Stomach (tissue), 8 donors: ENCODE measurements at regions not wholly inside any gene's neighbourhood (a gene's known extent, or its start where the extent isn't known, plus 50 kb on each side); places are given as distances from the start of the nearest gene placed in this dataset.

Source experiments
- DNase-seq, 2 donors: peaks; one replicate each; pipeline versions ENCODE4 v3.0.0 to v3.0.0-alpha.2; 2013 to 2019
- H3K27ac ChIP-seq, 5 donors: fragments of 200-600 bp in 4 of 5; sonication (generic) in 4 of 5; one replicate each; pipeline ENCODE4 v1.5.1; 2013 to 2019; ENCODE audit warnings: mild to moderate bottlenecking in 1 of 5, moderate library complexity in 1 of 5
- H3K27me3 ChIP-seq, 3 donors: fragments of 200-600 bp; sonication (generic); one replicate each; pipeline ENCODE4 v1.5.1; 2017 to 2019; ENCODE audit warnings: mixed run types in 1 of 3
- H3K36me3 ChIP-seq, 4 donors: fragments of 200-600 bp; sonication (generic); 1 replicate in 3 of 4; 2 replicates in 1 of 4; pipeline ENCODE4 v1.5.1; 2016 to 2019
- H3K4me1 ChIP-seq, 4 donors: fragments of 200-600 bp; sonication (generic); one replicate each; pipeline ENCODE4 v1.5.1; 2016 to 2019
- H3K4me3 ChIP-seq, 4 donors: fragments of 200-600 bp; sonication (generic) in 3 of 4; one replicate each; pipeline ENCODE4 v1.5.1; 2016 to 2019; ENCODE audit warnings: mild to moderate bottlenecking in 1 of 4
- H3K9me3 ChIP-seq, 4 donors: fragments of 200-600 bp; sonication (generic); one replicate each; pipeline ENCODE4 v1.5.1; 2016 to 2019
- EP300 ChIP-seq: sonication (generic); formaldehyde crosslinking; IDR thresholded peaks from one replicate; pipeline ENCODE4 v1.6.1; 2017; ENCODE audit warnings: antibody characterized with exemption
- POLR2A ChIP-seq, 4 donors: fragments of 450-650 bp; IDR thresholded peaks; one replicate each; pipeline ENCODE4 v1.6.1; 2016; ENCODE audit warnings: antibody characterized with exemption in 4 of 4, control low read depth in 2 of 4, mild to moderate bottlenecking in 1 of 4, moderate library complexity in 1 of 4
- POLR2AphosphoS5 ChIP-seq, 3 donors: sonication (generic); formaldehyde crosslinking; IDR thresholded peaks; one replicate each; pipeline ENCODE4 v1.6.1; 2016; ENCODE audit warnings: antibody characterized with exemption in 3 of 3
- WGBS, 5 donors: extraction: QIAGEN DNeasy Blood & Tissue Kit in 3 of 5; methylation state at CpG; one replicate each; pipeline versions ENCODE4 v1.1.5 to v1.1.7; 2013 to 2018; 5-methylcytosine and 5-hydroxymethylcytosine counted together
- intact Hi-C: fragments of 100-400 bp; cut with DNase I; formaldehyde crosslinking; loops from one replicate; pipeline ENCODE4 v1.15.1; 2023; ENCODE audit warnings: low total_unique reads
- TF ChIP-seq, protein P1 (sequence below), 7 experiments: fragments of 450-650 bp in 4 of 7; fragments of 200-600 bp in 3 of 7; sonication (generic) in 3 of 7; IDR thresholded peaks; one replicate each; pipeline ENCODE4 v1.5.1; 2016 to 2019; ENCODE audit warnings: antibody characterized with exemption in 7 of 7, control low read depth in 2 of 7, mild to moderate bottlenecking in 1 of 7
- donor health status: healthy with polysubstance abuse.
- donor health status: Bipolar disorder and iron deficiency.
- donor health status: healthy.

DNA sequence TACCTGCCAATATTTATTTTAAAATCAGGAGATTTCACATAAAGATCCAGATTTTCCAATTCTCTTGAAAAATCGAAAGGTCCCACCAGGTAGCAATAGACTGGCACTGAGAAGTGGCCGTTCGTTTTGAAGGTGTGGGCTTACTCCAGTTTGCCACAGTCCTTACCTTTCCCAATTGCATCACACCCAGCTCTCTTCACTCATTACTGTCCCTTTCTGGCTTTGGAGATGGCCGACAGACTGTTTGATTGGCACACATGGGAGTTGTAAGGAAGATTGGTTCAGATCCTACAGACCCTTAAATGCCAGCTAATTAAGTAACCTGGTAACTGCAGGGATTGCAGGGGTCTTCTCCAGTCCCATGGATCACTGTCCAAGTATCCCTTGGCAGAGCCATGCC is 68.7 kb upstream of the LARP1 start:
- H3K27me3 ChIP-seq, result no peaks in the 10 kb centered on the region
- WGBS, 5 donors, result 93 to 100% (median 96%) methylated on average over 4 of the region's 4 CpGs
- H3K27ac ChIP-seq, result no peak overlapping the region
- DNase-seq, result no peak
- H3K4me3 ChIP-seq, result no peak overlapping the region
- intact Hi-C loops, result no loop called here
- no peaks in the 10 kb centered on the region for H3K36me3 ChIP-seq
- TF ChIP-seq, protein P1, sequence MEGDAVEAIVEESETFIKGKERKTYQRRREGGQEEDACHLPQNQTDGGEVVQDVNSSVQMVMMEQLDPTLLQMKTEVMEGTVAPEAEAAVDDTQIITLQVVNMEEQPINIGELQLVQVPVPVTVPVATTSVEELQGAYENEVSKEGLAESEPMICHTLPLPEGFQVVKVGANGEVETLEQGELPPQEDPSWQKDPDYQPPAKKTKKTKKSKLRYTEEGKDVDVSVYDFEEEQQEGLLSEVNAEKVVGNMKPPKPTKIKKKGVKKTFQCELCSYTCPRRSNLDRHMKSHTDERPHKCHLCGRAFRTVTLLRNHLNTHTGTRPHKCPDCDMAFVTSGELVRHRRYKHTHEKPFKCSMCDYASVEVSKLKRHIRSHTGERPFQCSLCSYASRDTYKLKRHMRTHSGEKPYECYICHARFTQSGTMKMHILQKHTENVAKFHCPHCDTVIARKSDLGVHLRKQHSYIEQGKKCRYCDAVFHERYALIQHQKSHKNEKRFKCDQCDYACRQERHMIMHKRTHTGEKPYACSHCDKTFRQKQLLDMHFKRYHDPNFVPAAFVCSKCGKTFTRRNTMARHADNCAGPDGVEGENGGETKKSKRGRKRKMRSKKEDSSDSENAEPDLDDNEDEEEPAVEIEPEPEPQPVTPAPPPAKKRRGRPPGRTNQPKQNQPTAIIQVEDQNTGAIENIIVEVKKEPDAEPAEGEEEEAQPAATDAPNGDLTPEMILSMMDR (IDR thresholded peaks at IDR 0.05), result no peak
- TF ChIP-seq EP300, result no peak
- TF ChIP-seq POLR2A (IDR thresholded peaks at IDR 0.05), result no peak
- no peak for TF ChIP-seq POLR2AphosphoS5 (IDR thresholded peaks at IDR 0.05)
- H3K9me3 ChIP-seq, result peaks cover 0 to 5% (median 2%) of the 10 kb centered on the region in 4 donors
- H3K4me1 ChIP-seq, result peaks cover 10 to 32% (median 18%) of the 10 kb centered on the region in 4 donors

DNA sequence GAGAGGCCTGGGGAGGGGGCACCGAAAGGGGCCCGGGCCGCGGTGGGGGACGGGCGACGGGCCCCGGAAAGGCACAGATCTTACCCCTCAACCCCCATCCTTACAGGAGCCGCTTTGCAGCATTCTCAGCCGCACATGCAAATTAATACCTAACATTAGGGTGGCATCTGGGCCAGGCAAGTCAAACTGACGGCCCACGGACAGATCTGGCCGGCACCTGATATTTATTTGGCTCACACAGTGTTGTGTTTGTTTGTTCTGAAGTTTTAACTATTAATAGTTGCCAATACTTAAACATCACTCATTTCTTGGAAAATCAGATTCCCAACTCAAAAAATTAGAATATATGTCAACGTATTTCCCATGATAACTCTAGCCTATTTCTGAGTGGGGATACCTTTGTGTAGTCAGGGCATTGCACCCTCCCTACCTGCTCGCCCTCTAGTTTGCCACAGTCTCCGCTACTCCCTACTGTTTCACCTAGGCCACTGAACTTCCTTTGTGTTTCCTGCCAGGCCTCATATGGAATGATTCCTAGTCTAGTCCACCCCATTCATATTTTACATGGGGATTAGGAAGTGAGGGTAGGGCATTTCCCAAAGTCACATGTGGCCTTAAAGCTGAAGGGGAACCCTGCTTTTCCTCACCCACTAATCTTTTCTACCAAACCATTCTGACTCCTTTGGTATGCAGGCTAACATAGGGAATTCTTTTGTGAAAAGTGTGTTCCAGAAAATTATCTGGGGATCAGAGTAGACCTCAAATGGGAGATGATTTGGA is 71.9 kb upstream of the LARP1 start:
- Histone ChIP-seq H3K4me1 (peaks cover 6 to 27% (median 16%) of the 10 kb centered on the region in 4 donors), H3K4me3 (peak overlapping the region; percentile 46 to 57 (median 49)), H3K27ac (peak overlapping the region; percentile 71 to 93 (median 87)), H3K36me3 (no peaks in the 10 kb centered on the region), H3K27me3 (no peaks in the 10 kb centered on the region), H3K9me3 (peaks cover 0 to 5% (median 2%) of the 10 kb centered on the region in 4 donors)
- DNase-seq, result peak in 1 of 2 donors; percentile 19
- WGBS, 5 donors, result 13 to 19% (median 14%) methylated on average over 9 to 16 of the region's 16 CpGs
- TF ChIP-seq EP300 (no peak), POLR2AphosphoS5 (IDR thresholded peaks at IDR 0.05) (no peak), POLR2A (IDR thresholded peaks at IDR 0.05) (no peak)
- TF ChIP-seq, protein P1 (IDR thresholded peaks at IDR 0.05), result no peak
- intact Hi-C loops, result no loop called here

DNA sequence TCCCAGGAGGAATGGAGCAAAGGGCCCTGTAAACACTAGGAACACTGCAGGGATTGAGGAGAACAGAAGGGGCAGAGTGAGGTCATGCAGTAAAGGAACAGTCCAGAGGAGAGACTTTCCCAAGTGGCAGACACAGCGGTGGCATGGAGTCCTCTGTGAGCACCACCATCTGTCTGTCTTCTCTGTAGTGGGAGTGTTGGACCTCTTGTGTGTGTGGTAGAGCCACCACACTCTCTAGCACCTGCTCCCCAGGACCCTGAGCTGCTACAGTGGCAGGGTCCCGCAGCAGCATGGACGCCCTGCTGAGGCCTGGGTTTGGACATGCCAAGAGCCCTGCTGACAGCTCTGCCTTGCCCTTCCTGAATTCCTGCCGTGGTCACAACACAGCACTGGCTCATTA is 75.7 kb upstream of the LARP1 start:
- Histone ChIP-seq H3K9me3 (no peaks in the 10 kb centered on the region), H3K36me3 (no peaks in the 10 kb centered on the region), H3K4me1 (peaks cover 6 to 27% (median 16%) of the 10 kb centered on the region in 4 donors), H3K4me3 (no peak overlapping the region), H3K27me3 (no peaks in the 10 kb centered on the region), H3K27ac (no peak overlapping the region)
- TF ChIP-seq EP300 (no peak), POLR2A (IDR thresholded peaks at IDR 0.05) (no peak), POLR2AphosphoS5 (IDR thresholded peaks at IDR 0.05) (no peak)
- TF ChIP-seq, protein P1 (IDR thresholded peaks at IDR 0.05), result no peak
- WGBS, 5 donors, result 79 to 90% (median 83%) methylated on average over 4 of the region's 4 CpGs
- no peak for DNase-seq
- intact Hi-C loops, result no loop called here

DNA sequence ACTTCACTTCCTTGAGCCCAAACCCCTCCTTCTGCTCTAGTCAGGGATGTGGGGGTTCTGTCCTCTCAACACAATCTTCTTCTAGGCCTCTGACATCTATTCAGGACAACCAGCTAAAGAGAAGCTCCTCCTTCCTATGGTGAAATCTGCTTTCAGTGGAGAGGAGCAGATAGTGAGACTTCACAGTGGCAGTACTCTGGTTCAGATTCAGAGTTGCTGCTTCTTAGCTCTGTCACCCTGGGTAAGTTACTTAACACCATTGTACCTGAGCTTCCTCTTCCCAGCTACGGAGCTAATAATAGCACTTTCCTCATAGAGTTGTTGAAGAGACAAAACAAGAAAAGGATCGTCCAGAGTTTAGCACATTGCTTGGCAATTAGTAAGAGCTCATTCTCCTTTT is 77.3 kb upstream of the LARP1 start:
- intact Hi-C loops, result no loop called here
- H3K9me3 ChIP-seq, result no peaks in the 10 kb centered on the region
- H3K4me1 ChIP-seq, result peaks cover 0 to 11% (median 2%) of the 10 kb centered on the region in 4 donors
- no peaks in the 10 kb centered on the region for H3K36me3 ChIP-seq
- DNase-seq, result no peak
- TF ChIP-seq POLR2AphosphoS5 (IDR thresholded peaks at IDR 0.05) (no peak), EP300 (no peak), POLR2A (IDR thresholded peaks at IDR 0.05) (no peak)
- TF ChIP-seq, protein P1 (IDR thresholded peaks at IDR 0.05), result no peak
- no peak overlapping the region for H3K4me3 ChIP-seq
- H3K27ac ChIP-seq, result no peak overlapping the region
- no peaks in the 10 kb centered on the region for H3K27me3 ChIP-seq
- 22 to 38% (median 29%) methylated on average over 2 of the region's 2 CpGs for WGBS, 5 donors
